H9 (cell line): ENCODE measurements at regions not wholly inside any gene's neighbourhood (a gene's known extent, or its start where the extent isn't known, plus 50 kb on each side); places are given as distances from the start of the nearest gene placed in this dataset.

ENCODE experiments used
- DNase-seq: peaks from one replicate; pipeline ENCODE4 v3.0.0-alpha.2; 2017
- H2AFZ ChIP-seq: one replicate; pipeline ENCODE4 v1.6.1; 2013; ENCODE audit warnings: mild to moderate bottlenecking, low read length, control low read depth, moderate library complexity
- H2AK5ac ChIP-seq: 2 replicates; pipeline ENCODE4 v1.6.1; 2013; ENCODE audit warnings: low read length, control low read depth, mixed read lengths; ENCODE audit not compliant: insufficient read length
- H2BK120ac ChIP-seq: one replicate; pipeline ENCODE4 v1.6.1; 2013; ENCODE audit warnings: low read depth, mild to moderate bottlenecking, low read length, control low read depth, inconsistent platforms; ENCODE audit not compliant: poor library complexity, severe bottlenecking
- H2BK12ac ChIP-seq: 2 replicates; pipeline ENCODE4 v1.6.1; 2013; ENCODE audit warnings: low read length, control low read depth, mixed read lengths, low read depth; ENCODE audit not compliant: insufficient read length
- H2BK15ac ChIP-seq: 2 replicates; pipeline ENCODE4 v1.6.1; 2013; ENCODE audit warnings: low read depth, low read length, control low read depth
- H2BK20ac ChIP-seq: one replicate; pipeline ENCODE4 v1.6.1; 2013; ENCODE audit warnings: low read depth, mild to moderate bottlenecking, low read length, control low read depth, inconsistent platforms; ENCODE audit not compliant: poor library complexity, severe bottlenecking
- H2BK5ac ChIP-seq: 2 replicates; pipeline ENCODE4 v1.6.1; 2013; ENCODE audit warnings: low read length, control low read depth, mixed read lengths; ENCODE audit not compliant: insufficient read length
- H3K14ac ChIP-seq: 2 replicates; pipeline ENCODE4 v1.6.1; 2013; ENCODE audit warnings: low read length, control low read depth; ENCODE audit not compliant: insufficient read depth
- H3K18ac ChIP-seq: 2 replicates; pipeline ENCODE4 v1.6.1; 2013; ENCODE audit warnings: low read depth, mild to moderate bottlenecking, mixed read lengths, low read length, control low read depth; ENCODE audit not compliant: insufficient read length
- H3K23ac ChIP-seq: 2 replicates; pipeline ENCODE4 v1.6.1; 2013; ENCODE audit warnings: low read length, control low read depth, mixed read lengths, low read depth; ENCODE audit not compliant: insufficient read length
- H3K23me2 ChIP-seq: 2 replicates; pipeline ENCODE4 v1.6.1; 2013; ENCODE audit warnings: low read depth, mild to moderate bottlenecking, mixed read lengths, low read length, control low read depth; ENCODE audit not compliant: insufficient read length, poor library complexity, severe bottlenecking
- H3K27ac ChIP-seq: 2 replicates; pipeline ENCODE4 v1.5.1; 2013; ENCODE audit warnings: low read length, control low read depth, mixed read lengths, low read depth; ENCODE audit not compliant: insufficient read length
- H3K27me3 ChIP-seq: 2 replicates; pipeline ENCODE4 v1.6.1; 2013; ENCODE audit warnings: low read length, control low read depth, inconsistent platforms; ENCODE audit not compliant: insufficient read depth
- H3K4ac ChIP-seq: 2 replicates; pipeline ENCODE4 v1.6.1; 2013; ENCODE audit warnings: low read depth, mild to moderate bottlenecking, control low read depth, inconsistent platforms, low read length, moderate library complexity
- H3K4me1 ChIP-seq: 2 replicates; pipeline ENCODE4 v1.6.1; 2013; ENCODE audit warnings: low read length, control low read depth, inconsistent platforms; ENCODE audit not compliant: insufficient read depth
- H3K4me2 ChIP-seq: 2 replicates; pipeline ENCODE4 v1.6.1; 2013; ENCODE audit warnings: low read length, control low read depth, mixed read lengths; ENCODE audit not compliant: insufficient read length, insufficient read depth
- H3K56ac ChIP-seq: 2 replicates; pipeline ENCODE4 v1.6.1; 2013; ENCODE audit warnings: low read depth, mild to moderate bottlenecking, mixed read lengths, low read length, control low read depth; ENCODE audit not compliant: insufficient read length
- H3K79me1 ChIP-seq: 2 replicates; pipeline ENCODE4 v1.6.1; 2013; ENCODE audit warnings: low read depth, mild to moderate bottlenecking, moderate library complexity, low read length, control low read depth, inconsistent platforms; ENCODE audit not compliant: insufficient read depth, poor library complexity, severe bottlenecking
- H3K79me2 ChIP-seq: 2 replicates; pipeline ENCODE4 v1.6.1; 2013; ENCODE audit warnings: low read length, control low read depth, inconsistent platforms; ENCODE audit not compliant: insufficient read depth
- H3K9ac ChIP-seq: 2 replicates; pipeline ENCODE4 v1.6.1; 2013; ENCODE audit warnings: low read length, control low read depth, mixed read lengths; ENCODE audit not compliant: insufficient read length; ENCODE audit errors: extremely low read depth
- H3K9me3 ChIP-seq: one replicate; pipeline ENCODE4 v1.6.1; 2013; ENCODE audit warnings: low read depth, low read length, inconsistent platforms; ENCODE audit not compliant: control insufficient read depth
- H3T11ph ChIP-seq: one replicate; pipeline ENCODE4 v1.6.1; 2013; ENCODE audit warnings: mild to moderate bottlenecking, low read length, control low read depth, inconsistent platforms
- H4K20me1 ChIP-seq: one replicate; pipeline ENCODE4 v1.6.1; 2013; ENCODE audit not compliant: control insufficient read depth, insufficient read length, insufficient read depth
- H4K5ac ChIP-seq: 2 replicates; pipeline ENCODE4 v1.6.1; 2013; ENCODE audit warnings: low read depth, mild to moderate bottlenecking, mixed read lengths, low read length, control low read depth; ENCODE audit not compliant: insufficient read length
- H4K8ac ChIP-seq: replicated peaks from 2 replicates; pipeline ENCODE4 v1.6.1; 2013; ENCODE audit warnings: low read length, control low read depth, mixed read lengths, low read depth; ENCODE audit not compliant: insufficient read length
- H4K91ac ChIP-seq: 2 replicates; pipeline ENCODE4 v1.6.1; 2013; ENCODE audit warnings: low read depth, mild to moderate bottlenecking, moderate library complexity, mixed read lengths, low read length, control low read depth; ENCODE audit not compliant: insufficient read length
- H3K27ac Mint-ChIP-seq, 3 experiments: 2 replicates in 2 of 3; 3 replicates in 1 of 3; pipeline ENCODE4 v1.8.0; 2020 to 2021; ENCODE audit warnings: mixed read lengths in 3 of 3, mild to moderate bottlenecking in 1 of 3, moderate library complexity in 1 of 3
- H3K27me3 Mint-ChIP-seq: 2 replicates; pipeline ENCODE4 v1.8.0; 2021; ENCODE audit warnings: low read depth, mild to moderate bottlenecking, moderate library complexity, mixed read lengths
- H3K36me3 Mint-ChIP-seq, 3 experiments: 2 replicates in 2 of 3; 3 replicates in 1 of 3; pipeline ENCODE4 v1.8.0; 2020 to 2021; ENCODE audit warnings: low read depth in 3 of 3, mixed read lengths in 3 of 3; ENCODE audit not compliant: insufficient read depth in 1 of 3
- H3K4me1 Mint-ChIP-seq, 2 experiments: 2 replicates each; pipeline ENCODE4 v1.8.0; 2020; ENCODE audit warnings: mixed read lengths in 2 of 2
- H3K4me3 Mint-ChIP-seq, 2 experiments: 2 replicates in 1 of 2; 3 replicates in 1 of 2; pipeline ENCODE4 v1.8.0; 2020 to 2021; ENCODE audit warnings: mild to moderate bottlenecking in 2 of 2, mixed read lengths in 2 of 2, moderate library complexity in 1 of 2
- H3K9me3 Mint-ChIP-seq, 2 experiments: 2 replicates in 1 of 2; 3 replicates in 1 of 2; pipeline ENCODE4 v1.8.0; 2020; ENCODE audit warnings: mild to moderate bottlenecking in 2 of 2, mixed read lengths in 2 of 2, moderate library complexity in 1 of 2
- CTCF ChIP-seq: fragments of 200-600 bp; sonication (generic); conservative IDR thresholded peaks from 3 replicates; pipeline ENCODE4 v1.8.0; 2021; ENCODE audit warnings: antibody characterized with exemption, mild to moderate bottlenecking
- whole genome bisulfite sequencing: extraction: QIAGEN DNeasy Blood & Tissue Kit; methylation state at CpG from one replicate; pipeline ENCODE4 v1.1.7; 2013; ENCODE audit warnings: missing lambda C conversion rate, low lambda C conversion rate, mixed read lengths; ENCODE audit not compliant: insufficient read length; ENCODE audit errors: extremely low coverage; 5-methylcytosine and 5-hydroxymethylcytosine counted together

- Histone ChIP-seq H4K8ac (no peak overlapping the region), H3K4ac (no peak overlapping the region), H2BK20ac (no peak overlapping the region), H3K27ac (no peak overlapping the region), H4K5ac (no peak overlapping the region), H2BK120ac (no peak overlapping the region), H3K14ac (no peak overlapping the region), H3K79me2 (no peaks in the 10 kb centered on the region), H3K4me1 (no peaks in the 10 kb centered on the region), H2BK12ac (no peak overlapping the region), H3T11ph (no peak overlapping the region), H3K9me3 (no peaks in the 10 kb centered on the region), H4K91ac (no peak overlapping the region), H3K18ac (no peak overlapping the region), H2AK5ac (no peak overlapping the region), H3K23me2 (no peaks in the 10 kb centered on the region), H4K20me1 (no peaks in the 10 kb centered on the region), H2AFZ (no peak overlapping the region), H3K23ac (no peak overlapping the region), H2BK5ac (no peak overlapping the region), H2BK15ac (no peak overlapping the region), H3K4me2 (no peak overlapping the region), H3K79me1 (no peaks in the 10 kb centered on the region), H3K9ac (no peak overlapping the region), H3K27me3 (no peaks in the 10 kb centered on the region), H3K56ac (no peak overlapping the region)
- Mint-ChIP-seq H3K36me3 (no peaks in the 10 kb centered on the region), H3K4me3 (no peak overlapping the region), H3K27me3 (no peaks in the 10 kb centered on the region), H3K27ac (peak overlapping the region in 1 of 3 experiments; percentile 74; a peak in 1 of 7 replicates), H3K4me1 (no peaks in the 10 kb centered on the region), H3K9me3 (no peaks in the 10 kb centered on the region)
- TF ChIP-seq CTCF = no peak
- no peak for DNase-seq
- WGBS = no CpG with 5 or more reads among the region's 3 CpGs
Measured at GRCh38 chr14:63781686-63782085, 53.8 kb upstream of the SGPP1 start.
